HG03139 (cell line): ENCODE measurements at regions not wholly inside any gene's neighbourhood (a gene's known extent, or its start where the extent isn't known, plus 50 kb on each side); places are given as distances from the start of the nearest gene placed in this dataset.
A peak's percentile ranks its signal among the peaks of the same experiment; 100 is the strongest.
"Not testable (repeated sequence)": the region's sequence is repeated elsewhere in the genome, so short reads cannot be mapped to it uniquely, and the experiment has no call there.

Experiments used
- ATAC-seq: cut with Tn5 transposase; IDR thresholded peaks from one replicate; pipeline ENCODE4 v1.9.1; 2021; ENCODE audit not compliant: unreplicated experiment

DNA sequence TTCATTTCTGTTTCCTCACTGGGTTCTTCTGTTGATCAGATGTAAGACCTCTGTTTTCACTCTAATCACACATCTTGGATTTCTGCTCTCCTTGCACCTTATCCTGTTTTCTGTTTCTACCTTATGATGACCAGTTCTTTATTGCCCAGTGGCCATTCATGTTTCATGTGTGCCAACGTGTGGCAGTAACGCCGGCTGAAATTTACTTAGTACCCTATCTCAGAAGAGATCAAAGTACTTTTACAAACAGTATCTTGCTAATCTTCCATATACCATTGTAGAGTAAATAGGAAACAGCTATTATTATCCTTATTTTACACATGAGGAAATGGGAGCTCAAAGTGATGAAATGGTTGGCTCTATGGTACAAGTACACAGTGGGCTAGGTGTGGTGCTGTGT, 74.0 kb downstream of the GATA3 start:
- no peak for ATAC-seq

- no peak for ATAC-seq
Measured at GRCh38 chr10:8129438-8129837, 75.0 kb downstream of the GATA3 start.

DNA sequence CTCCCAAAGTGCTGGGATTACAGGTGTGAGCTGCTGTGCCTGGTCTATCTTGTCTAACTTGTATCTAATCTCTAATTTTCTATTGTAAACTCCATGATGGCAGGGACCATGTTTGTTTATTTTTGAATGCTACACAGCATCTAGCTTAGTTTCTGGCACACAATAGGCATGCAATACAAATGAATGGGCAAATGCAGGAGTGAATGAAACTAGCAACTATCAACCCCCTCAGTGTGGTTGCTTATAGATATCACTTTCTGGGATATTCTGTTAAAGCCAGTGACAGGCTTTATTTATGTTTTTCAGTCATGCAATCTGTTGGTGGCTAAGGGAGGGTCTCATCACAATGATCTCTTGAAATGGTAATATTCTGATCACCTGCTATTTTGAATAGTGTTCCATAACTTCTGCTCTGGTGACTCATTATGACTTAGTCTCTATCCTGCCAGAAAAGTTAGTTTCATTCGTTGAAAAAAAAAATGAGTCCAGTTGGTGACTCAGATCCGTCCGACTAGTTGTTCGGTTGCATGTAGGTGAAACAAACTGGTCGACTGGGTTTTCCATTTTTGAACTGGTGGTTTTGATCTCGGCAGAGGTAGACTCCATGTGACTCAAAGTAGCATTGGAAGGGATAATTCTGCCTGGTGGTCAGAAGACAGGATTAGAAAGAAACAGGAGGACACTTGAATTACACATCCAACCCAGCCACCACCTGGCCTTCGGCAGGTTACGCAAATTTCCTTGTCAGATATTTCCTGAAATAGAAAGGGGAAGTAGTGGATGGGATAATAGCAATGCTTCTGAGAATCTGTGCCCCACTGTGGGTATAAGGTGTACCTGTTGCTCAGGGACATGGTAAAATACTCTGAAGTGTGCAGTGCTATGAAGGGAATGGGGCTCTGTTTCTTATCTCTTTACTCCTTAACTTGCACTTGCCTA, 76.8 kb downstream of the GATA3 start:
- peak; percentile 35 for ATAC-seq

DNA sequence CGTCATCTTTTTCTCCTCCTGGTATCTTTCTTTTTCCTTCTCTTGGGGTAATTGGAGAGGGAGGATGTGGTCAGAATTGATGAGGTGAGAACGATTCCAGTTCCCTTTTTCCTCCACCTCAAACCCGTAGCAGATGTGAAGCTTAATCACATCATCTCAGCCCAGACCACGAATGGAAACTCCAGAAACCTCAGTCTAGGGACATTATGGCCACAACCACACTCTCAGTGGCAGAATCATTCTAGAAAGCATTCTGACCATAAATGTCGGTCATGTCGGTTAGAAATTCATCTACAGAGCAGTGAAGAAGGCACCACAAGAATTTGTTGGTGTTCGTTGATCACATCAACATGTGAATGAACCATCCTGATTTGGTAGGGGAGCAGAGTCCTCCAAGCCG, 78.7 kb downstream of the GATA3 start:
- ATAC-seq = peak; percentile 59

GRCh38 chr10:8136736-8137135, 82.2 kb downstream of the GATA3 start:
- no peak for ATAC-seq

DNA sequence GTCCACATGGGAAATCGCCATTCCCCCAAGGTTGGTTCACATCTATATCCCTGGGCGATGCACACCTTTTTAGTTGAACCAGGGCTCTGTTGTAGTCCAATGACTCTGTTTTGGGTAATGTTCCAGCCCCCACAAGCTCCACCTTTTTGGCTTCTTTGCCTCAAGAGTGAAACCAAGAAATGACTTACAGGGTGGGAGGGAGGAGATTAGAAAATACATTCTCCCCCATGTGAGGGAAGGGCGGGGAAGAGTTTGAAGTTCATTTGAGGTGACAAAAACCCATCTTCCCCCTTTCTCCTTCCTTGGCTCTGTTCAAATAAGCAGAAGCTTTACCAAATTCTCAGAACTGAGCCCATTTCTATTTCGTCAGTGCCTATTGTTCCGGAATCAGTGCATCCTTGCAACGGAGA, 82.8 kb downstream of the GATA3 start:
- no peak for ATAC-seq

DNA sequence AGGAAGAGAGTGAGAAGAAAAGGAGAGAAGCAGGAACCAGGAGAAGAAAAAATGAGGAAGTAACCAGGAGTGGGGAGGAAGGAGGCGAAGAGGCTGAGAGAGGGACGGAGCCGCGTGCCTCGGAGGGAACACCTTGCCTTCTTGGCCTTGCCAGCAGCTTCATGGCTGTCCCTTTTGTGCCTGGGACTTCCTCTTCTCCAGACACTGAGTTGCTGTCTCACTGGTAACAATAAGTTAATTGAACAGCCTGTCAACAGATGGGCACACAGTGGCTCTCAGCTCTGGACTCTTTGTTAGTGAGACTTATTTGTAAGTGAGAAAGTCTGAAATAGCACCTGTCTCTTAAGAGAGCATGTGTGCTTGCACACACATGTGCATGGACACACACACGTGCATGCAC, 83.2 kb downstream of the GATA3 start:
- no peak for ATAC-seq

DNA sequence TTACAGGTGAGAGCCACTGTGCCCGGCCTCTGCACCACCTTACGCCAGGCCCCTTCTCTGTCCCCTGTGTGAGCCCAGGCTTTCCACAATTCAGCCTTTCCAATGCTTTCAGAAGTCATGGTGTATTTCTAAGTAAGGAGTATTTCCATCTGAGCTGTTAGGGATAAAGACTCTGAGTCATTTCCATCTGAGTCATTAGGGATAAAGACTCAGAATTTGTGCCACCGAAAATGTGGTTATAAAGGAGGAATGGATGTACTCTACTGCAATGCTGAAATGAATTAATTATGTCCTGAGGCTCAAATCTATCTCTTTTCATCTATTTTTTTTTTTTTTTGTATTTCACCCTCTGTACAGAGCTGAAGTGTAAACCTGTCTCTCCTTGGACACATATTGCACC, 84.0 kb downstream of the GATA3 start:
- ATAC-seq = no peak

DNA sequence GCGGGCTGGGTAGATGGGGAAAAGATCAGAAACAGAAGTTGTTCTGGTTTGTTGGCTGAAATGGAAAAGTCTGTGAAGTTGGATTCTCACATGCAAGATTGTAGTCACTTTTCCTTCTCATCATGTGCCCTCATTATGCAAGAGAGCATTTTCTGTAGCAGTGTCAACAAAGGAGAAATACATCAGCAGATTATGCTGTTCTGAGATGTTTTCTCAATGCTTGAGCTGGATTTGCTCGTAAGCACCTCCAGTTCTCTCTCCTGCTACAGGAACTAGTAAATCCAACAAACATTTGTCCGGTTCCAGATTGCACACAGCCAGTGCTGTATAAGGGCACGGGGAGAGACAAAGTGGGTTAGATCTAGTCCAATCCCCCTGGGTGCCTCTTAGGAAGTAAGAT, 90.0 kb downstream of the GATA3 start:
- ATAC-seq = no peak

GRCh38 chr10:8146650-8147049, 92.2 kb downstream of the GATA3 start:
- no peak for ATAC-seq

- no peak for ATAC-seq
Measured at GRCh38 chr10:8149991-8150390, 95.5 kb downstream of the GATA3 start.

DNA sequence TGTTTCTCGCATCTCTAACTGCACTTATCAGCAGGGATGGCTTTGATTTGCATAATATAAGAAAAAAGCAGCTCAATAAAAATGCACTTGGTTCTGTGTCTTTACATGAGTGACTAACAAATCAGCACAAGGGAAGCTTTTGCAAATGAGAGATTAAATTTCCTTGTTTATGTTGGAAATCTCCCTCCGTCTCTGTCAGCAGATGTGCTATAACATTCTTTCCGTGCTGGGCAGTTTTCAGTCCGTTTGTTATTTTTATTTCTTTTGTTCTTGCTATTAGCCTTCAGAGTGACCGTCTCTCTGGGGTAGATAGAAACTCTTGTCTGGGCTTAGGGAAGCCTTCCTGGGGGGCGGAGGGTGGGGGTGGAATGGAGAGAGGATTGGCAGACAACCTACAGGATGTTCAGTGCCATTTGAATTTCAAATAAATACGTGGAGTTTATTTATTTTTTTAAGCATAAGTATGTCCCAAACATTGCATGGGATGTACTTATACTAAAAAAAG, 96.0 kb downstream of the GATA3 start:
- ATAC-seq = no peak

DNA sequence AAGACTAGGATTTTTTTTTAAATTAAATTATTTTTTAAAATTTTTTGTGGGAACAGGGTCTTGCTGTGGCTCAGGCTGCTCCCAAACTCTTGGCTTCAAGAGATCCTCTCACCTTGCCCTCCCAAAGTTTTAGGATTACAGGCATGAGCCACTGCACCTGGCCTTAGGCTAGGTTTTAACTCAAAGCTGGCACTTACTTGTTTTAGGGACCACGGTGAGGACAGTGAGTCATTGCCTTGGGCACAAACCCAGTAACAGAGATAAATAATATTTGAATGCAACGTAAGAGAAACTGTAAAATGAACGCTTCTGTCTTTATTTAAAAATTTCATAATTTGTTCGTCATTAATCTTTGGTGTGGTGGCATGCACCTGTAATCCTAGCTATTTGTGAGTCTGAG, 96.6 kb downstream of the GATA3 start:
- no peak for ATAC-seq

DNA sequence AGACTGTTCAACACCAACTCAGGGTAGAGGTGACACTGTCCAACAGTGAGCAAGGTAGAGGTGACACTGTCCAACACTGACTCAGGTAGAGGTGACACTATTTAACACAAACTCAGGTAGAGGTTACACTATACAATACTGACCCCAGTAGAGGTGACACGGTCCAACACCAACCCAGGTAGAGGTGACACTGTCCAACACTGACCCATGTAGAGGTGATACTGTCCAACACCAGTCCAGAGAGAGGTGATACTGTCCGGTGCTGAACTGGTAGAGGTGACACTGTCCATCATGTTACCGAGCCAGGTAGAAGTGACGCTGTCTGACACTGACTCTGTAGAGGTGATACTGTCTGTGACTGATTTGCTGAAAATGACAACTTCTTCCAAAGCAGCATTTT, 102.4 kb downstream of the GATA3 start:
- no peak for ATAC-seq

- ATAC-seq = no peak
Measured at GRCh38 chr10:8158193-8159071, 103.9 kb downstream of the GATA3 start.

GRCh38 chr10:8159341-8160165, 105.1 kb downstream of the GATA3 start:
- ATAC-seq = no peak

GRCh38 chr10:8163824-8164223, 109.3 kb downstream of the GATA3 start:
- ATAC-seq = no peak

- ATAC-seq = not testable (repeated sequence)
Measured at GRCh38 chr10:8164640-8165039, 110.2 kb downstream of the GATA3 start.

GRCh38 chr10:8168836-8169235, 114.3 kb downstream of the GATA3 start:
- no peak for ATAC-seq

GRCh38 chr10:8171008-8171407, 116.5 kb downstream of the GATA3 start:
- ATAC-seq = no peak

GRCh38 chr10:8172604-8173003, 118.1 kb downstream of the GATA3 start:
- no peak for ATAC-seq
